ENCODE measurements at regions not wholly inside any gene's neighbourhood (a gene's known extent, or its start where the extent isn't known, plus 50 kb on each side); places are given as distances from the start of the nearest gene placed in this dataset.

- H3K27ac ChIP-seq (ENCODE audit: insufficient read depth in 1 of 2, low read depth in 1 of 2, low read length in 2 of 2, poor library complexity in 1 of 2, severe bottlenecking in 2 of 2), result no peak overlapping the region
- WGBS (ENCODE audit: insufficient coverage), result 0% methylated on average over 1 of the region's 1 CpG
- ChIA-PET CTCF (interaction anchor here (0.6 kb wide), 1 partner anchor 1198 kb away, joined by 3 read pairs; no protein-coding TSS in a partner anchor), POLR2A (no interaction called here)
- H3K27me3 ChIP-seq (replicated peaks in 2 of 5; ENCODE audit: control insufficient read depth in 4 of 5, insufficient read depth in 5 of 5, low read length in 4 of 5), result peaks cover 0 to 1% (median 0%) of the 10 kb centered on the region in 5 experiments
- no peak for DNase-seq
- H3K4me3 ChIP-seq (ENCODE audit: control insufficient read depth in 1 of 7, extremely low read depth in 1 of 7, insufficient read depth in 4 of 7, low read depth in 2 of 7, low read length in 6 of 7), result no peak overlapping the region
- no peaks in the 10 kb centered on the region for H3K9me3 ChIP-seq (ENCODE audit: control extremely low read depth in 1 of 5, control insufficient read depth in 4 of 5, insufficient read depth in 2 of 5, low read depth in 1 of 5, low read length in 4 of 5)
- no peaks in the 10 kb centered on the region for H3K36me3 ChIP-seq (ENCODE audit: control insufficient read depth in 4 of 4, insufficient read depth in 4 of 4, low read length in 3 of 4)
- peaks cover 6 to 10% (median 7%) of the 10 kb centered on the region in 4 experiments for H3K4me1 ChIP-seq (ENCODE audit: control extremely low read depth in 1 of 4, control insufficient read depth in 4 of 4, insufficient read depth in 4 of 4, low read length in 3 of 4)
Measured at GRCh38 chr3:178967177-178967532, 104.5 kb downstream of the ZMAT3 start.

- H3K27ac ChIP-seq (ENCODE audit: insufficient read depth in 1 of 2, low read depth in 1 of 2, low read length in 2 of 2, poor library complexity in 1 of 2, severe bottlenecking in 2 of 2), result no peak overlapping the region
- no peaks in the 10 kb centered on the region for H3K9me3 ChIP-seq (ENCODE audit: control extremely low read depth in 1 of 5, control insufficient read depth in 4 of 5, insufficient read depth in 2 of 5, low read depth in 1 of 5, low read length in 4 of 5)
- ChIA-PET POLR2A (no interaction called here), CTCF (no interaction called here)
- no peaks in the 10 kb centered on the region for H3K36me3 ChIP-seq (ENCODE audit: control insufficient read depth in 4 of 4, insufficient read depth in 4 of 4, low read length in 3 of 4)
- H3K4me1 ChIP-seq (ENCODE audit: control extremely low read depth in 1 of 4, control insufficient read depth in 4 of 4, insufficient read depth in 4 of 4, low read length in 3 of 4), result peaks cover 6 to 10% (median 7%) of the 10 kb centered on the region in 4 experiments
- H3K4me3 ChIP-seq (ENCODE audit: control insufficient read depth in 1 of 7, extremely low read depth in 1 of 7, insufficient read depth in 4 of 7, low read depth in 2 of 7, low read length in 6 of 7), result peak overlapping the region in 1 of 7 experiments; percentile 24
- peak; percentile 17 to 31 (median 31) for DNase-seq
- WGBS (ENCODE audit: insufficient coverage), result 93% methylated on average over 3 of the region's 6 CpGs
- peaks cover 0 to 1% (median 0%) of the 10 kb centered on the region in 5 experiments for H3K27me3 ChIP-seq (replicated peaks in 2 of 5; ENCODE audit: control insufficient read depth in 4 of 5, insufficient read depth in 5 of 5, low read length in 4 of 5)
Measured at GRCh38 chr3:178966299-178967176, 105.1 kb downstream of the ZMAT3 start.

GRCh38 chr3:178964551-178964950, 107.1 kb downstream of the ZMAT3 start:
- no peak for DNase-seq
- peaks cover 0 to 3% (median 0%) of the 10 kb centered on the region in 5 experiments for H3K27me3 ChIP-seq (replicated peaks in 2 of 5; ENCODE audit: control insufficient read depth in 4 of 5, insufficient read depth in 5 of 5, low read length in 4 of 5)
- ChIA-PET POLR2A (no interaction called here), CTCF (no interaction called here)
- 62% methylated on average over 2 of the region's 4 CpGs for WGBS (ENCODE audit: insufficient coverage)
- H3K36me3 ChIP-seq (ENCODE audit: control insufficient read depth in 4 of 4, insufficient read depth in 4 of 4, low read length in 3 of 4), result no peaks in the 10 kb centered on the region
- no peak overlapping the region for H3K4me3 ChIP-seq (ENCODE audit: control insufficient read depth in 1 of 7, extremely low read depth in 1 of 7, insufficient read depth in 4 of 7, low read depth in 2 of 7, low read length in 6 of 7)
- H3K27ac ChIP-seq (ENCODE audit: insufficient read depth in 1 of 2, low read depth in 1 of 2, low read length in 2 of 2, poor library complexity in 1 of 2, severe bottlenecking in 2 of 2), result no peak overlapping the region
- peaks cover 6 to 10% (median 7%) of the 10 kb centered on the region in 4 experiments for H3K4me1 ChIP-seq (ENCODE audit: control extremely low read depth in 1 of 4, control insufficient read depth in 4 of 4, insufficient read depth in 4 of 4, low read length in 3 of 4)
- no peaks in the 10 kb centered on the region for H3K9me3 ChIP-seq (ENCODE audit: control extremely low read depth in 1 of 5, control insufficient read depth in 4 of 5, insufficient read depth in 2 of 5, low read depth in 1 of 5, low read length in 4 of 5)

- H3K36me3 ChIP-seq (ENCODE audit: control insufficient read depth in 4 of 4, insufficient read depth in 4 of 4, low read length in 3 of 4), result no peaks in the 10 kb centered on the region
- peaks cover 0 to 3% (median 0%) of the 10 kb centered on the region in 5 experiments for H3K27me3 ChIP-seq (replicated peaks in 2 of 5; ENCODE audit: control insufficient read depth in 4 of 5, insufficient read depth in 5 of 5, low read length in 4 of 5)
- ChIA-PET CTCF (no interaction called here), POLR2A (no interaction called here)
- H3K27ac ChIP-seq (ENCODE audit: insufficient read depth in 1 of 2, low read depth in 1 of 2, low read length in 2 of 2, poor library complexity in 1 of 2, severe bottlenecking in 2 of 2), result no peak overlapping the region
- H3K9me3 ChIP-seq (ENCODE audit: control extremely low read depth in 1 of 5, control insufficient read depth in 4 of 5, insufficient read depth in 2 of 5, low read depth in 1 of 5, low read length in 4 of 5), result no peaks in the 10 kb centered on the region
- no peak for DNase-seq
- no peaks in the 10 kb centered on the region for H3K4me1 ChIP-seq (ENCODE audit: control extremely low read depth in 1 of 4, control insufficient read depth in 4 of 4, insufficient read depth in 4 of 4, low read length in 3 of 4)
- H3K4me3 ChIP-seq (ENCODE audit: control insufficient read depth in 1 of 7, extremely low read depth in 1 of 7, insufficient read depth in 4 of 7, low read depth in 2 of 7, low read length in 6 of 7), result no peak overlapping the region
Measured at GRCh38 chr3:178960918-178961317, 110.7 kb downstream of the ZMAT3 start.

GRCh38 chr3:178960181-178960580, 111.4 kb downstream of the ZMAT3 start:
- POLR2A ChIA-PET, result no interaction called here
- WGBS (ENCODE audit: insufficient coverage), result 100% methylated on average over 1 of the region's 3 CpGs
- no peaks in the 10 kb centered on the region for H3K9me3 ChIP-seq (ENCODE audit: control extremely low read depth in 1 of 5, control insufficient read depth in 4 of 5, insufficient read depth in 2 of 5, low read depth in 1 of 5, low read length in 4 of 5)
- H3K4me1 ChIP-seq (ENCODE audit: control extremely low read depth in 1 of 4, control insufficient read depth in 4 of 4, insufficient read depth in 4 of 4, low read length in 3 of 4), result no peaks in the 10 kb centered on the region
- H3K27ac ChIP-seq (ENCODE audit: insufficient read depth in 1 of 2, low read depth in 1 of 2, low read length in 2 of 2, poor library complexity in 1 of 2, severe bottlenecking in 2 of 2), result no peak overlapping the region
- no peaks in the 10 kb centered on the region for H3K36me3 ChIP-seq (ENCODE audit: control insufficient read depth in 4 of 4, insufficient read depth in 4 of 4, low read length in 3 of 4)
- H3K4me3 ChIP-seq (ENCODE audit: control insufficient read depth in 1 of 7, extremely low read depth in 1 of 7, insufficient read depth in 4 of 7, low read depth in 2 of 7, low read length in 6 of 7), result no peak overlapping the region
- H3K27me3 ChIP-seq (replicated peaks in 2 of 5; ENCODE audit: control insufficient read depth in 4 of 5, insufficient read depth in 5 of 5, low read length in 4 of 5), result peaks cover 0 to 4% (median under 1%) of the 10 kb centered on the region in 5 experiments
- CTCF ChIA-PET, result no interaction called here
- no peak for DNase-seq

- peaks cover 0 to 3% (median 0%) of the 10 kb centered on the region in 5 experiments for H3K27me3 ChIP-seq (replicated peaks in 2 of 5; ENCODE audit: control insufficient read depth in 4 of 5, insufficient read depth in 5 of 5, low read length in 4 of 5)
- no peak for DNase-seq
- no peaks in the 10 kb centered on the region for H3K4me1 ChIP-seq (ENCODE audit: control extremely low read depth in 1 of 4, control insufficient read depth in 4 of 4, insufficient read depth in 4 of 4, low read length in 3 of 4)
- H3K9me3 ChIP-seq (ENCODE audit: control extremely low read depth in 1 of 5, control insufficient read depth in 4 of 5, insufficient read depth in 2 of 5, low read depth in 1 of 5, low read length in 4 of 5), result peaks cover 0 to 4% (median 0%) of the 10 kb centered on the region in 5 experiments
- H3K27ac ChIP-seq (ENCODE audit: insufficient read depth in 1 of 2, low read depth in 1 of 2, low read length in 2 of 2, poor library complexity in 1 of 2, severe bottlenecking in 2 of 2), result no peak overlapping the region
- H3K4me3 ChIP-seq (ENCODE audit: control insufficient read depth in 1 of 7, extremely low read depth in 1 of 7, insufficient read depth in 4 of 7, low read depth in 2 of 7, low read length in 6 of 7), result no peak overlapping the region
- POLR2A ChIA-PET, result no interaction called here
- 83% methylated on average over 1 of the region's 2 CpGs for WGBS (ENCODE audit: insufficient coverage)
- H3K36me3 ChIP-seq (ENCODE audit: control insufficient read depth in 4 of 4, insufficient read depth in 4 of 4, low read length in 3 of 4), result no peaks in the 10 kb centered on the region
- CTCF ChIA-PET, result no interaction called here
Measured at GRCh38 chr3:178950676-178951075, 120.9 kb downstream of the ZMAT3 start.

- H3K36me3 ChIP-seq (ENCODE audit: control insufficient read depth in 4 of 4, insufficient read depth in 4 of 4, low read length in 3 of 4), result no peaks in the 10 kb centered on the region
- no peaks in the 10 kb centered on the region for H3K27me3 ChIP-seq (replicated peaks in 2 of 5; ENCODE audit: control insufficient read depth in 4 of 5, insufficient read depth in 5 of 5, low read length in 4 of 5)
- no peaks in the 10 kb centered on the region for H3K4me1 ChIP-seq (ENCODE audit: control extremely low read depth in 1 of 4, control insufficient read depth in 4 of 4, insufficient read depth in 4 of 4, low read length in 3 of 4)
- no peak for DNase-seq
- no peak overlapping the region for H3K4me3 ChIP-seq (ENCODE audit: control insufficient read depth in 1 of 7, extremely low read depth in 1 of 7, insufficient read depth in 4 of 7, low read depth in 2 of 7, low read length in 6 of 7)
- H3K9me3 ChIP-seq (ENCODE audit: control extremely low read depth in 1 of 5, control insufficient read depth in 4 of 5, insufficient read depth in 2 of 5, low read depth in 1 of 5, low read length in 4 of 5), result peaks cover 0 to 4% (median 3%) of the 10 kb centered on the region in 5 experiments
- POLR2A ChIA-PET, result no interaction called here
- no peak overlapping the region for H3K27ac ChIP-seq (ENCODE audit: insufficient read depth in 1 of 2, low read depth in 1 of 2, low read length in 2 of 2, poor library complexity in 1 of 2, severe bottlenecking in 2 of 2)
- CTCF ChIA-PET, result no interaction called here
- no CpG with 5 or more reads among the region's 3 CpGs for WGBS (ENCODE audit: insufficient coverage)
Measured at GRCh38 chr3:178949896-178950295, 121.7 kb downstream of the ZMAT3 start.
